Heart left ventricle (tissue), 13 donors: ENCODE measurements at regions not wholly inside any gene's neighbourhood (a gene's known extent, or its start where the extent isn't known, plus 50 kb on each side); places are given as distances from the start of the nearest gene placed in this dataset.

ENCODE experiments used
- CTCF ChIP-seq, 12 donors: fragments of 200-600 bp; sonication (generic) in 4 of 12; IDR thresholded peaks; one replicate each; pipeline versions ENCODE4 v1.5.0 to v1.8.0; 2018 to 2022; ENCODE audit warnings: antibody characterized with exemption in 12 of 12, mild to moderate bottlenecking in 5 of 12
- POLR2A ChIP-seq, 2 donors: fragments of 450-650 bp; IDR thresholded peaks; one replicate each; pipeline ENCODE4 v1.6.1; 2017; ENCODE audit warnings: antibody characterized with exemption in 2 of 2, mild to moderate bottlenecking in 2 of 2, moderate library complexity in 2 of 2
- donor health status: ischemic (EF 13 %, LVEDD 7.1; RV severe dilation, severe dysfunction).
- donor health status: DM: no; HTN: yes; CAD: no.
- donor health status: DM: no; HTN: no; CAD: no.
- donor health status: ischemic (EF 25% LVEDD 6.9; RV normal size, moderate dysfunction).
- donor health status: ischemic (EF 25% LVEDD 5.7; RV mildly dilated, moderate dysfunction).
- donor health status: ischemic (EF 35%, LVEDD 5.7; RV mildly dilated, moderate dysfunction).
- donor health status: nonischemic (EF 11% LVEDD 7.7; RV severe dilation, severe dysfunction).
- donor health status: DM: yes; HTN: yes; CAD: no.
- donor health status: PGD.
- donor health status: ischemic (EF 29% LVEDD 5.4; RV normal size, mild dysfunction).
- donor health status: nonischemic (EF 23%, LVEDD 6.1; RV moderate dilation, normal function).

- TF ChIP-seq POLR2A (IDR thresholded peaks at IDR 0.05) (no peak), CTCF (IDR thresholded peaks at IDR 0.05) (no peak)
These were observed 453.2 kb upstream of the PROK2 start for GRCh38 chr3:72238010-72238691.
